OCI-LY3 (cell line): ENCODE measurements at regions not wholly inside any gene's neighbourhood (a gene's known extent, or its start where the extent isn't known, plus 50 kb on each side); places are given as distances from the start of the nearest gene placed in this dataset.

Experiments used
- EZH2phosphoT487 ChIP-seq: fragments of 200-600 bp; shearing (Covaris generic); IDR thresholded peaks from 2 replicates; pipeline ENCODE4 v1.6.1; 2018; ENCODE audit warnings: antibody characterized with exemption, mixed run types, low read depth
- TF ChIP-seq, protein P1 (sequence below): fragments of 200-600, 300-600 bp; sonication (generic); IDR thresholded peaks from 2 replicates; pipeline ENCODE4 v1.5.1; 2014; ENCODE audit warnings: antibody characterized with exemption, low read length, low read depth

DNA sequence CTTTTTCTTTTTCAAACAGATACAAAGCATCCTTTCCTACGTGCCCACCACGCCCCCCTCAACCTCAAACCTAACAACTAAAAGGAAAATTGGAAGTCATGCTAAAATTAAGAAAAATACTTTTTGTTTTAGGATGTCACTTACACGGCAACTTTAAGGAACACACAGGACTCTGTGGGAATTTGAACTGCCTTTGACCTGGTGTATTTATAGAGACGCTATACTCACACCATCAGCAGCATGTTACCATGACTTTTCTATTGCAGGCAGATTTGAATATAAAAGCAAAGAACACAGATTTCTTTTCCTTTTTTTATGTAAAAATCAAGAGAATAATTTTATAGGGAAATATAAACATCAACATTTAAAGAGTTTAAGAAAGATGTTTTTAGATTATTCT is 198.2 kb downstream of the SIPA1L2 start:
- TF ChIP-seq, protein P1, sequence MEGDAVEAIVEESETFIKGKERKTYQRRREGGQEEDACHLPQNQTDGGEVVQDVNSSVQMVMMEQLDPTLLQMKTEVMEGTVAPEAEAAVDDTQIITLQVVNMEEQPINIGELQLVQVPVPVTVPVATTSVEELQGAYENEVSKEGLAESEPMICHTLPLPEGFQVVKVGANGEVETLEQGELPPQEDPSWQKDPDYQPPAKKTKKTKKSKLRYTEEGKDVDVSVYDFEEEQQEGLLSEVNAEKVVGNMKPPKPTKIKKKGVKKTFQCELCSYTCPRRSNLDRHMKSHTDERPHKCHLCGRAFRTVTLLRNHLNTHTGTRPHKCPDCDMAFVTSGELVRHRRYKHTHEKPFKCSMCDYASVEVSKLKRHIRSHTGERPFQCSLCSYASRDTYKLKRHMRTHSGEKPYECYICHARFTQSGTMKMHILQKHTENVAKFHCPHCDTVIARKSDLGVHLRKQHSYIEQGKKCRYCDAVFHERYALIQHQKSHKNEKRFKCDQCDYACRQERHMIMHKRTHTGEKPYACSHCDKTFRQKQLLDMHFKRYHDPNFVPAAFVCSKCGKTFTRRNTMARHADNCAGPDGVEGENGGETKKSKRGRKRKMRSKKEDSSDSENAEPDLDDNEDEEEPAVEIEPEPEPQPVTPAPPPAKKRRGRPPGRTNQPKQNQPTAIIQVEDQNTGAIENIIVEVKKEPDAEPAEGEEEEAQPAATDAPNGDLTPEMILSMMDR: no peak
- no peak for TF ChIP-seq EZH2phosphoT487
